ENCODE measurements at regions not wholly inside any gene's neighbourhood (a gene's known extent, or its start where the extent isn't known, plus 50 kb on each side); places are given as distances from the start of the nearest gene placed in this dataset.

DNA sequence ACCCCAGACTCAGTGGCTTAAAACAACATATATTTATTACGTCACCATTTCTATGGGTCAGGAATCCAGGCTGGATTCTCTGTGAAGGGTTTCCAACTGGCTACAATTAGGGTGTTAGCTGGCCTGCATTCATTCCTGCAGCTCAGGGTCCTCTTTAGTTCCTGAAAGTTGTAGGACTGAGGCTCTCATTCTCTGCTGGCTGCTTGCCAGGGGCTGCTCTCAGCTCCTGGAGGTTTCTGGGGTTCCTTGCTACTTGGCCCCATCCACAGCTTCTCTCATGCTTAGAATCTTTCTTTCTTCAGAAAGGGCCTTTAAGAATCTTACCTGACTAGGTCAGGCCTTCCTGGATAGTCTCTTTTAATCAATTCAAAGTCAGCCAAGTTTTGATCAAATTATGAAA lies 424.6 kb downstream of the GADD45G start:
- 50 to 75% (median 67%) methylated on average over 1 of the region's 1 CpG for WGBS, 4 donors
- no peak for TF ChIP-seq POLR2A (IDR thresholded peaks at IDR 0.05)
- TF ChIP-seq, protein P1, sequence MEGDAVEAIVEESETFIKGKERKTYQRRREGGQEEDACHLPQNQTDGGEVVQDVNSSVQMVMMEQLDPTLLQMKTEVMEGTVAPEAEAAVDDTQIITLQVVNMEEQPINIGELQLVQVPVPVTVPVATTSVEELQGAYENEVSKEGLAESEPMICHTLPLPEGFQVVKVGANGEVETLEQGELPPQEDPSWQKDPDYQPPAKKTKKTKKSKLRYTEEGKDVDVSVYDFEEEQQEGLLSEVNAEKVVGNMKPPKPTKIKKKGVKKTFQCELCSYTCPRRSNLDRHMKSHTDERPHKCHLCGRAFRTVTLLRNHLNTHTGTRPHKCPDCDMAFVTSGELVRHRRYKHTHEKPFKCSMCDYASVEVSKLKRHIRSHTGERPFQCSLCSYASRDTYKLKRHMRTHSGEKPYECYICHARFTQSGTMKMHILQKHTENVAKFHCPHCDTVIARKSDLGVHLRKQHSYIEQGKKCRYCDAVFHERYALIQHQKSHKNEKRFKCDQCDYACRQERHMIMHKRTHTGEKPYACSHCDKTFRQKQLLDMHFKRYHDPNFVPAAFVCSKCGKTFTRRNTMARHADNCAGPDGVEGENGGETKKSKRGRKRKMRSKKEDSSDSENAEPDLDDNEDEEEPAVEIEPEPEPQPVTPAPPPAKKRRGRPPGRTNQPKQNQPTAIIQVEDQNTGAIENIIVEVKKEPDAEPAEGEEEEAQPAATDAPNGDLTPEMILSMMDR (IDR thresholded peaks at IDR 0.05), result no peak
- intact Hi-C loops (cut with DNase I), result no loop called here

DNA sequence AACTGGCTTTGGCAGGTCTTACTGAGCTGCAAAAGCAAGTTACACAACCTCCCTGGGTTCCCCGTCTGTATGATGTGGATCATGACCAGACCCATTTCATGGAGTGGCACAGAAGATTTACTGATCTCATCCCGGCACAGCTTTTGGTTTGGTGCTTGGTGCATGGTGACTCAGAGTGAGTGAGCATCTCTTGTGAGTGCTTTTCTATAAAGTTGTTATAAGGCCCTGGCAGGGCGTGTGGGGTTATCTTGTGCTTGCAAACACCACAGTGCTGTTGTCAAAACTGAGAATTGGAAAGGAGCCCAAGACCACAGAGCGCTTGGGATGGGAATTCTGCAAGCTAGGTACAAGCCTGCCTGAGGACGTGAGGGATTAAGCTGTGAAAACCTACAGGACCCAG lies 425.2 kb downstream of the GADD45G start:
- TF ChIP-seq, protein P1 (IDR thresholded peaks at IDR 0.05), result no peak
- TF ChIP-seq POLR2A (IDR thresholded peaks at IDR 0.05), result no peak
- H3K36me3 ChIP-seq (replicated peaks in 1 of 2), result no peaks in the 10 kb centered on the region
- H3K27ac ChIP-seq, result no peak overlapping the region
- intact Hi-C loops (cut with DNase I), result no loop called here
- H3K9me3 ChIP-seq (replicated peaks in 1 of 3), result no peaks in the 10 kb centered on the region
- H3K4me3 ChIP-seq, result no peak overlapping the region
- no peaks in the 10 kb centered on the region for H3K27me3 ChIP-seq
- no peaks in the 10 kb centered on the region for H3K4me1 ChIP-seq (replicated peaks in 1 of 2)
- WGBS, 4 donors, result 89 to 95% (median 92%) methylated on average over 4 to 5 of the region's 5 CpGs
- no peak for DNase-seq

More for the DNA sequence above, 424.6 kb downstream of the GADD45G start:
- no peaks in the 10 kb centered on the region for H3K27me3 ChIP-seq
- H3K9me3 ChIP-seq (replicated peaks in 1 of 3), result no peaks in the 10 kb centered on the region
- H3K4me1 ChIP-seq (replicated peaks in 1 of 2), result no peaks in the 10 kb centered on the region
- no peak for DNase-seq
- H3K4me3 ChIP-seq, result no peak overlapping the region
- no peaks in the 10 kb centered on the region for H3K36me3 ChIP-seq (replicated peaks in 1 of 2)
- H3K27ac ChIP-seq, result no peak overlapping the region

DNA sequence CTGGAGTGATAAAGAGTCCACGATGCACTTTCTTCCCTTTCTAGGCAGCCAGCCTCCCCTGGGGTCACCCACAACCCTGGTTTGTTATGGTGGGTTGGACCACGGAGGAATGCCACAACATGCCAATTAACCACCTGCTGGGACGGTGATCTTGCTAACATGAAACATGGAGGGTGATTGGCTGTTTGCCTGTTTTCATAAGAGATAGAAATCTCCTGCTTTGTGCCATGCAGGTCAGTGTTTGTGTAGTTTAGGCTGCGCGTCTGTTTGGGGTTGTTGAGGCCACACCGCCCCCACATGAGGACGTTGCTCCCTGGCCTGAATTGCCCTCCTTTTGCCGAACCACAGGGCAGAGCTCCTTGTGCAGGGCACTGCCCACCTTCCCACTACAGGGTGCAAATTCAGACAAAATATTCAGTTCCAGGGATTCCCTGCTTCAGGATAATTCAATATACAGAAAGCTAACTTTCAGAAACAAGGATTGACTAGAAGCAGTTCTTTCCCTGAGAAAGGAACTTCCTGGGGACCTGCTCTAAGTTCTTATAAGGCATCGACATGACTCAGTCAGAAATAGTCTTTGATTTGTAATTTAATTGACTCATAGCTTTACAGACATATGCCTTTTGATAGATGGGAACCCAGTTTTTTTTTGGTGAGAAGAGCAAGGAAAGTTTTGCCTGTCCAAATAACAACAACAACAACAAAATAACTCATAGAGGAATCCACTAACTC lies 427.6 kb downstream of the GADD45G start:
- no peaks in the 10 kb centered on the region for H3K4me1 ChIP-seq (replicated peaks in 1 of 2)
- H3K27ac ChIP-seq, result no peak overlapping the region
- TF ChIP-seq, protein P1 (IDR thresholded peaks at IDR 0.05), result no peak
- no peak for TF ChIP-seq POLR2A (IDR thresholded peaks at IDR 0.05)
- DNase-seq, result no peak
- H3K9me3 ChIP-seq (replicated peaks in 1 of 3), result no peaks in the 10 kb centered on the region
- no peaks in the 10 kb centered on the region for H3K36me3 ChIP-seq (replicated peaks in 1 of 2)
- 62 to 69% (median 67%) methylated on average over 4 to 9 of the region's 9 CpGs for WGBS, 4 donors
- no peak overlapping the region for H3K4me3 ChIP-seq
- intact Hi-C loops (cut with DNase I), result no loop called here
- H3K27me3 ChIP-seq, result no peaks in the 10 kb centered on the region

DNA sequence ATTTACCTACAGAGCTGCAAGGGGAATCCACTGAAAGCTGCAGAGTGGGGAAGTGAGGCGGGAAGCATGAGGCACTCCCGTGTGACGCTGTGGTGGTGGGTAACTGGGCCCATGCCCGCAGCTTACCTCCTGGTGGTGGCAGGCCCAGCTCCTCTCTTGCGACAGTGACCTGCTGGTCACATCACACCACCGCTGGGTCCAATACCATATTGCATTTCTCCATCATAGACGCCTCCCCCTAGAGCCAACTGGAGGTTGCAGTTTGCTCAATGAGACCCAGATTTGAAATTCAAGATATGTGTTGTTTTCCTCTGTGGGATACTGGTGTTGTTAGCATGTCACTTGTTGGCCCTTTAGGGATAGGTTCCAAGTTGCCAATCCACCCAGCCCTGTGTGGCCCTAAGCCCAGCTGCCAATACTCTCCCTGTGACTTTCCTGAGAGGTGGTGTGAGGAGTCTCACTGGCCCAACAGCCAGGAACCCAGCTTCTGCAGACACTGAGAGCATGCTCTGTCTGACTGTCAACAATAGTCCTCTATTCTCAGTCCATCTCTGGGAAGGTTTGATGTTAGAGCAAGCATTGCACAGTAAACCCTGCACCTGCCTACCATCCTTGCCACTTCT lies 428.3 kb downstream of the GADD45G start:
- no peak for DNase-seq
- 92 to 97% (median 96%) methylated on average over 7 of the region's 7 CpGs for WGBS, 4 donors

More for the DNA sequence above, 428.3 kb downstream of the GADD45G start:
- no peak overlapping the region for H3K4me3 ChIP-seq
- no peak for TF ChIP-seq POLR2A (IDR thresholded peaks at IDR 0.05)
- TF ChIP-seq, protein P1 (IDR thresholded peaks at IDR 0.05), result no peak
- H3K27ac ChIP-seq, result no peak overlapping the region
- H3K9me3 ChIP-seq (replicated peaks in 1 of 3), result no peaks in the 10 kb centered on the region
- H3K27me3 ChIP-seq, result no peaks in the 10 kb centered on the region
- H3K4me1 ChIP-seq (replicated peaks in 1 of 2), result no peaks in the 10 kb centered on the region
- H3K36me3 ChIP-seq (replicated peaks in 1 of 2), result no peaks in the 10 kb centered on the region
- intact Hi-C loops (cut with DNase I), result no loop called here
